Natural killer cell (primary cell): ENCODE measurements at regions not wholly inside any gene's neighbourhood (a gene's known extent, or its start where the extent isn't known, plus 50 kb on each side); places are given as distances from the start of the nearest gene placed in this dataset.

ENCODE experiments used
- ATAC-seq, 3 donors: fragments of 150-1000 bp in 2 of 3; fragments of 200-7000 bp in 1 of 3; cut with Tn5 transposase; 1 replicate in 1 of 3; 2 replicates in 2 of 3; pipeline ENCODE4 v1.10.0; 2021; ENCODE audit warnings: mild to moderate bottlenecking in 2 of 3, moderate library complexity in 2 of 3
- DNase-seq, 2 donors: peaks; one replicate each; pipeline versions ENCODE4 v3.0.0 to v3.0.0-alpha.2; 2013 to 2021; ENCODE audit warnings: mixed read lengths in 1 of 2
- H3K27ac ChIP-seq: one replicate; pipeline ENCODE4 v1.5.1; 2013; ENCODE audit warnings: mild to moderate bottlenecking, low read length
- H3K27me3 ChIP-seq: one replicate; pipeline ENCODE4 v1.6.1; 2013; ENCODE audit warnings: low read length; ENCODE audit not compliant: control insufficient read depth, insufficient read depth
- H3K36me3 ChIP-seq: one replicate; pipeline ENCODE4 v1.6.1; 2013; ENCODE audit warnings: low read length; ENCODE audit not compliant: control insufficient read depth, insufficient read depth
- H3K4me1 ChIP-seq: one replicate; pipeline ENCODE4 v1.6.1; 2013; ENCODE audit warnings: low read length; ENCODE audit not compliant: control insufficient read depth, insufficient read depth
- H3K4me3 ChIP-seq: one replicate; pipeline ENCODE4 v1.5.1; 2013; ENCODE audit warnings: low read length
- H3K9me3 ChIP-seq: one replicate; pipeline ENCODE4 v1.6.1; 2013; ENCODE audit warnings: low read length; ENCODE audit not compliant: control insufficient read depth, insufficient read depth
- H3K27ac Mint-ChIP-seq, 2 donors: one replicate each; pipeline ENCODE4 v1.8.0; 2022; ENCODE audit warnings: mild to moderate bottlenecking in 2 of 2, mixed read lengths in 2 of 2, moderate library complexity in 1 of 2
- H3K27me3 Mint-ChIP-seq, 2 donors: one replicate each; pipeline ENCODE4 v1.8.0; 2022; ENCODE audit warnings: low read depth in 2 of 2, mixed read lengths in 2 of 2
- H3K36me3 Mint-ChIP-seq: one replicate; pipeline ENCODE4 v1.8.0; 2022; ENCODE audit warnings: mixed read lengths
- H3K4me1 Mint-ChIP-seq, 2 donors: one replicate each; pipeline ENCODE4 v1.8.0; 2022; ENCODE audit warnings: mixed read lengths in 2 of 2
- H3K4me3 Mint-ChIP-seq: one replicate; pipeline ENCODE4 v1.8.0; 2022; ENCODE audit warnings: mild to moderate bottlenecking, moderate library complexity, mixed read lengths
- H3K9me3 Mint-ChIP-seq, 2 donors: one replicate each; pipeline ENCODE4 v1.8.0; 2022; ENCODE audit warnings: mixed read lengths in 2 of 2
- WGBS: methylation state at CpG from one replicate; pipeline ENCODE4 v1.1.7; 2013; ENCODE audit warnings: missing lambda C conversion rate; ENCODE audit not compliant: insufficient coverage; 5-methylcytosine and 5-hydroxymethylcytosine counted together
- intact Hi-C: fragments of 100-400 bp; cut with micrococcal nuclease; formaldehyde crosslinking; loops from one replicate; pipeline ENCODE4 v1.14.2; 2022
- TF ChIP-seq, protein P1 (sequence below): fragments of 200-600 bp; IDR thresholded peaks from one replicate; pipeline ENCODE4 v1.8.0; 2022; ENCODE audit warnings: antibody characterized with exemption

GRCh38 chr18:77369644-77370043 lies 120.0 kb downstream of the GALR1 start:
- TF ChIP-seq, protein P1, sequence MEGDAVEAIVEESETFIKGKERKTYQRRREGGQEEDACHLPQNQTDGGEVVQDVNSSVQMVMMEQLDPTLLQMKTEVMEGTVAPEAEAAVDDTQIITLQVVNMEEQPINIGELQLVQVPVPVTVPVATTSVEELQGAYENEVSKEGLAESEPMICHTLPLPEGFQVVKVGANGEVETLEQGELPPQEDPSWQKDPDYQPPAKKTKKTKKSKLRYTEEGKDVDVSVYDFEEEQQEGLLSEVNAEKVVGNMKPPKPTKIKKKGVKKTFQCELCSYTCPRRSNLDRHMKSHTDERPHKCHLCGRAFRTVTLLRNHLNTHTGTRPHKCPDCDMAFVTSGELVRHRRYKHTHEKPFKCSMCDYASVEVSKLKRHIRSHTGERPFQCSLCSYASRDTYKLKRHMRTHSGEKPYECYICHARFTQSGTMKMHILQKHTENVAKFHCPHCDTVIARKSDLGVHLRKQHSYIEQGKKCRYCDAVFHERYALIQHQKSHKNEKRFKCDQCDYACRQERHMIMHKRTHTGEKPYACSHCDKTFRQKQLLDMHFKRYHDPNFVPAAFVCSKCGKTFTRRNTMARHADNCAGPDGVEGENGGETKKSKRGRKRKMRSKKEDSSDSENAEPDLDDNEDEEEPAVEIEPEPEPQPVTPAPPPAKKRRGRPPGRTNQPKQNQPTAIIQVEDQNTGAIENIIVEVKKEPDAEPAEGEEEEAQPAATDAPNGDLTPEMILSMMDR = no peak
- Mint-ChIP-seq H3K4me3 (no peak overlapping the region), H3K27me3 (peaks cover 17 to 45% of the 10 kb centered on the region in 2 donors), H3K36me3 (peaks cover 22% of the 10 kb centered on the region), H3K4me1 (peaks cover 10 to 14% of the 10 kb centered on the region in 2 donors), H3K27ac (no peak overlapping the region), H3K9me3 (peaks cover 5 to 8% of the 10 kb centered on the region in 2 donors)
- no peaks in the 10 kb centered on the region for H3K27me3 ChIP-seq
- no peak overlapping the region for H3K27ac ChIP-seq
- no peak overlapping the region for H3K4me3 ChIP-seq
- peaks cover 5% of the 10 kb centered on the region for H3K9me3 ChIP-seq
- DNase-seq (no peak), ATAC-seq (no peak)
- 97% methylated on average over 2 of the region's 2 CpGs for WGBS
- H3K4me1 ChIP-seq = no peaks in the 10 kb centered on the region
- no peaks in the 10 kb centered on the region for H3K36me3 ChIP-seq
- intact Hi-C loops = no loop called here

DNA sequence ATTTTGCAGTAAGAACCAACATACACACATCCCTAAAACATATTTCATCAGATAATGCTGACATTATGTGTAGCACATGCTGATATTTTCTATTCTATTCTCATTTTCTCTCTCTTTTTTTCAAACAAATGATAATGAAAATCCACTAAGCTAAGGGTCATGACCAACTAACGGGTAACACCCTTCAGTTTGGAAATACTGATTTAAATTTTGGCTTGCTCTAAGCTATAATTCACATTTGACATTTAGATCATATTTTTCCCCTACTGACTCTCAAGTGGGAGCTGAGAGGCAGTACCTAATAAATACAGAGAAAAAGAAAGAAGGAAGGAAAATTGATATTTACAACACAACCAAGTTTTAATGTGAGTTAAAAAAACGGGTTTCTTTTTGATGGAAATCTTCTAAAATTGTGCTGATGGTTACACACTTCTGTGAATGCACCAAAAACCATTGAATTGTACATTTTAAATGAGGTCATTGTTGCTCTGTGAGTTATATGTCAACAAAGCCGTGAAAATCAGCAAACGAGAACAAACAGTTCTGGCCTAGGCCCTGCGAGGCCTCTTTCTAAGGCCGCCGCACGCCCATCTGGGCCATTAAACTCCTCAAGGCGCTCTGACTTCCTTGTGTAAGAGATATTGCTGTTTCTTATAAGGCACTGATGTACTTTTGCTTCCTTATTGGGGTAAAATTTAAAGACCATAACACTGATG lies 124.2 kb downstream of the GALR1 start:
- H3K36me3 Mint-ChIP-seq = peaks cover 18% of the 10 kb centered on the region
- no peak overlapping the region for H3K4me3 ChIP-seq
- no peaks in the 10 kb centered on the region for H3K4me1 ChIP-seq
- TF ChIP-seq, protein P1 = no peak
- peaks cover 5 to 8% of the 10 kb centered on the region in 2 donors for H3K9me3 Mint-ChIP-seq
- ATAC-seq (no peak), DNase-seq (no peak)
- peaks cover 13 to 22% of the 10 kb centered on the region in 2 donors for H3K27me3 Mint-ChIP-seq
- H3K9me3 ChIP-seq = peaks cover 5% of the 10 kb centered on the region
- intact Hi-C loops = no loop called here
- H3K27ac Mint-ChIP-seq = no peak overlapping the region
- H3K4me1 Mint-ChIP-seq = no peaks in the 10 kb centered on the region
- H3K27ac ChIP-seq = no peak overlapping the region
- H3K27me3 ChIP-seq = no peaks in the 10 kb centered on the region
- H3K36me3 ChIP-seq = no peaks in the 10 kb centered on the region
- H3K4me3 Mint-ChIP-seq = no peak overlapping the region
- WGBS = 73% methylated on average over 9 of the region's 9 CpGs

GRCh38 chr18:77374446-77374805 lies 124.8 kb downstream of the GALR1 start:
- WGBS = 90% methylated on average over 9 of the region's 10 CpGs
- ATAC-seq = no peak
- H3K4me1 ChIP-seq = no peaks in the 10 kb centered on the region

More at GRCh38 chr18:77374446-77374805, 124.8 kb downstream of the GALR1 start:
- TF ChIP-seq, protein P1 = no peak
- no peak overlapping the region for H3K27ac Mint-ChIP-seq
- H3K4me3 Mint-ChIP-seq = no peak overlapping the region
- H3K36me3 Mint-ChIP-seq = peaks cover 13% of the 10 kb centered on the region
- H3K4me1 Mint-ChIP-seq = no peaks in the 10 kb centered on the region
- peaks cover 4 to 7% of the 10 kb centered on the region in 2 donors for H3K9me3 Mint-ChIP-seq
- Histone ChIP-seq H3K27ac (no peak overlapping the region), H3K36me3 (no peaks in the 10 kb centered on the region), H3K9me3 (peaks cover 5% of the 10 kb centered on the region), H3K27me3 (no peaks in the 10 kb centered on the region), H3K4me3 (no peak overlapping the region)
- intact Hi-C loops = no loop called here
- peaks cover 12 to 22% of the 10 kb centered on the region in 2 donors for H3K27me3 Mint-ChIP-seq
- no peak for DNase-seq
